ENCODE measurements at regions not wholly inside any gene's neighbourhood (a gene's known extent, or its start where the extent isn't known, plus 50 kb on each side); places are given as distances from the start of the nearest gene placed in this dataset.
"Not testable (repeated sequence)": the region's sequence is repeated elsewhere in the genome, so short reads cannot be mapped to it uniquely, and the experiment has no call there.

DNA sequence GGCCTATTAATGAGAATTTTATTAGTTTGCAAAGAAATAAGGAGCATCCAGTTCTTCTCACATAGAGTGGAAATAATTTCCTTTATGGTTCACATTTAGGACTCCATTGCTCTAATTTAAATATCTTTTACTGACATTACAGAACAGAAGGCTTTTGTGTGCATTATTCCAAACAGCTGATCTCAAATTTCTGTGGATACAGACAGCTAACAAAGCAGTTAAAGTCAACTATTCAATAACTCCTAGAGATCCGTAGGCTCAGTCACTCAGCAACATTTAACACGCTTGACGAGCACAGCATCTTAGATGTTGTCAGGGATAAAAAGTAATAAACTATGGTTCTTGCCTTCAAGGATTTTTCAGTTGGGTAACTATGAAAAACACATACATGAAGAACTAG, 305.8 kb upstream of the SYNCRIP start:
- DNase-seq = no peak

- DNase-seq = no peak
Observed at GRCh38 chr6:85945459-85946185, 302.9 kb upstream of the SYNCRIP start.

DNA sequence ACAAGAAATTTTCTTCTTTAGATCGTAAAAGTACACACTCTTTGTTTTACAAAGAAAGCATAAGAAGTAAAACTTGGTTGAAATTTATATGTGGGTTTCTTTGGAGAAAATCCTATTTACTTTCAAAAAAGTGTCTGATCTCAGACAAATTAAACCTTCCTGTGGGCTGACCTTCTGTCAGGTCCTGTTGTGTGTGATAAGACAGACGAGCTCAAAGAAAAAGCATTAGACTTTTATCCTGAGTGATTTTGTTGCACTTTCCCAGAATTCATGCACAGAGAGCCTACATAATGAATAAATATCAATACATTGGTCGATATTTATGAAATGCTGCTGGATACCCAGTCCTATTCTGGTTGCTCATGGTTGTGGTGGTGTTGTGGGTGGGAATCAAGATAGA, 302.1 kb upstream of the SYNCRIP start:
- no peak for DNase-seq

DNA sequence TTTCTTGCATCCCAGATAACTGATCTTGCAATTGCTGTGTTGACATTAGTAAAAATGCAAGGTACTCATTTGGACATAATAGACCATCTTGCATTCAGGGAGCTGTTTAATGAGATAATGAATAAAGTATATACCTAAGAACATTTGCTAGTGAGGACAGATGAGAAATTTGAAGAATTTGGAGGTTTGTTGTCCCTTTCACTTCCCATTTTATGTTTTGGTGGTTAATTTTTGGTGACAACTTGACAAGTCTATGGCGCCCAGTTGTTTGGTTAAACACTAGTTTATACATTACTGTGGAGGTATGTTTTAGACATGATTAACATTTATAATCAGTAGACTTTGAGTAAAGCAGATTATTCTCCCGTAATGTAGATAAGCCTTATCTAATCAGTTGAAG, 300.2 kb upstream of the SYNCRIP start:
- DNase-seq = no peak

DNA sequence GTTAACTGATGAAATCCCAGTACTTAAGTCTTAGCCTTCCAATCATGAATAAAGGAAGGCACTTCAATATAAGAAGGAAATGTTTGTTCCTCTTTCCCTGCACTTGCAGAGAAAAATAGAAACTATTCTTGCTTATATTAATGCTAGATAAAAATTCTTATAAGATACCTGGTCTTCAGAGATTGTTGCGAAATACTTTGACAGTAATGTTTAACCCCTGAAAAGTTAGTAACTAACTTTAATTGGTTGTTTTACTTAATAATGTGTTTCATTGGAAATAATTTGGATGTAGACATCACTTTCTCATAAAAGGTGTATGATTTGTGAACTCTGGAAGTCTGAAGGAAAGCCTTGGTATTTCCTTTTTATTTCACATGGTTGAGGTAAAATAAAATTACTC, 294.2 kb upstream of the SYNCRIP start:
- no peak for DNase-seq

DNA sequence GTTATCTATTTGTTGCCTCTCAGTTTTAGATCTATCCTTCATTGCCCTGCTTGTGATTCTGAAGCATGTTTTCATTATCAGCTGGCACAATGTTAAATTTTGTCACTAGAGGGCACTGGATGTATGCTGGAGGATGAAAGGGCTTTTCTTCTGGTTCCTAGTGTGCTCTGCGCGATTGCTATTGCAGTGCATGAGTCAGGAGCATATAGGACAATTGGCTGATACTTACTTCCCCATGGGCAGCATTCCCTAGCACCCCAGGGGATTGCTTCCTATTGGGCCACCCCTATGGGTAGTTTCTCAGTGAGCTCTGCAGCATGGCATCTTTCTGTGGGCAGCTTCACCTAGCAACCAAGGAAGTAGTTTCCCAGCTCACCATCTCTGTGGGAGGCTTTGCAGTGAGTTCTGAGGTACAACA, 280.3 kb upstream of the SYNCRIP start:
- DNase-seq = peak; percentile 40

- no peak for DNase-seq
Observed at GRCh38 chr6:85920782-85921181, 278.1 kb upstream of the SYNCRIP start.

- no peak for DNase-seq
Observed at GRCh38 chr6:85917522-85917921, 274.8 kb upstream of the SYNCRIP start.

- no peak for DNase-seq
Observed at GRCh38 chr6:85913001-85913400, 270.3 kb upstream of the SYNCRIP start.

DNA sequence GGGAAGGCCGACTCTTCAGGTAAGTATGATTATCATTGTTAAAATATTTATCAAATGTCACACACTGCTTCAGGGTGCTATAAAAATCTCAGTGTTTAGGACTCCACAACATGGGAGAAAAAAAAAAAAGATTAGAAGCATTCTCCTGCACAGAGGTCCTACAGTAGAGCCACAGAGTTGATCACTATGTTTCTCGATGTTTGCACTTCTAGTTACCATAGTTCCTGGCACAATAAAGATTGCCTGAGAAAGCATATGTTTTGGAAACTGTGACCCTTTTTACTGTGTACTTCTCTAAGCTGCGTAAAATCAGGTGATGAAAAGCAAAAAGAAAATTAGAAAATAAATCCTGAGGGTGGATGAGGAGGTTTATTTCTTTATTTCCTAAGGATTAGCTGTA, 269.9 kb upstream of the SYNCRIP start:
- DNase-seq = no peak

GRCh38 chr6:85911067-85911466, 268.4 kb upstream of the SYNCRIP start:
- no peak for DNase-seq

- not testable (repeated sequence) for DNase-seq
Observed at GRCh38 chr6:85908120-85908519, 265.4 kb upstream of the SYNCRIP start.

DNA sequence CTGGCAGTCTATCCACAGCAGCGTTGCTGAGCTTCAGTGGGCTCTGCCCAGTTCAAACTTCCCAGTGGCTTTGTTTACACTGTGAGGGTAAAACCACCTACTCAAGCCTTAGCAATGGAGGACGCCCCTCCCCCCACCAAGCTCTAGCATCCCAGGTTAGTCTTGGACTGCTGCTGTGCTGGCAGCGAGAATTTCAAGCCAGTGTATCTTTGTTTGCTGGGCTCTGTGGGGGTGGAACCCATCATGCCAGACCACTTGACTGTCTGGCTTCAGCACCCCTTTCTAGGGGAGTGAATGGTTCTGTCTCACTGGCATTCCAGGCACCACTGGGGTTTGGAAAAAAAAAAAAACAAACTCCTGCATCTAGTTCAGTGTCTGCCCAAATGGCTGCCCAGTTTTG, 249.7 kb upstream of the SYNCRIP start:
- DNase-seq = no peak

DNA sequence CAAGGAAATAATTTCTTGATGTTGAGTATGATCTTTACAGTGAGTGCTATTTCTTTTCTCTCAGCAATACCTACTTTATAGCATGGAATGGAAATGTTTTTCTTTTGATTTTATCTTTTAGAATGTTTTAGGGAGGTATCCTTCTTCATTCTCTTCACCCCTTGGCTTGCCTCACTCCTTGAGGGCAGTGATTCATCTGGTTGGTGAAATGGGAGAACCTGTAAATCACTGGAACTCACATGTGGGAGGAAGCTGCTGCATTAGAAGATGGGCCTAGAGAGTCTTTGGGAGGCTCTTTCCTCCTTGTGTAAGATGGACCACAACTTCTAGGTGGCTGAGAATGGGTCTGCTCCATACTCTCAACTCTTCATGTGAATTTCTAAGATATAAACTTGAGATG, 244.8 kb upstream of the SYNCRIP start:
- DNase-seq = no peak

DNA sequence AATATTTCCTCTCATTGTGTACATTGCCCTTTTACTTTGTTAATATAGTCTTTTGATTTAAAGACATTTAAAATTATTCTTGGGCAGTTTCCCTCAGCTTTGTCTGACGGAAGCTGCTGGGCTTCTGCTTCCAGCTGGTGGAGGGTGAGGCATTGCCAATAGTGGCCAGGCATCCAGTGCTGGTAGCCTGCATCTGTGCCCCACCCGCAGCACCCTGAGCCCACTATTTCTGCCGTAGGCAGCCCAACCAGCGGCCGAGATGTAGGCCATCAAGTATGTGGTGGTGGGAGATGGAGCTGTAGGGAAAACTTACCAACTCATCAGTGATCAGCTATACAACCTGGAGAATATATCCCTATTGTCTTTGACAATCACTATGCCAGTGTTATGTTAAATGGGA, 226.0 kb upstream of the SYNCRIP start:
- no peak for DNase-seq

- no peak for DNase-seq
Observed at GRCh38 chr6:85867595-85867994, 224.9 kb upstream of the SYNCRIP start.

DNA sequence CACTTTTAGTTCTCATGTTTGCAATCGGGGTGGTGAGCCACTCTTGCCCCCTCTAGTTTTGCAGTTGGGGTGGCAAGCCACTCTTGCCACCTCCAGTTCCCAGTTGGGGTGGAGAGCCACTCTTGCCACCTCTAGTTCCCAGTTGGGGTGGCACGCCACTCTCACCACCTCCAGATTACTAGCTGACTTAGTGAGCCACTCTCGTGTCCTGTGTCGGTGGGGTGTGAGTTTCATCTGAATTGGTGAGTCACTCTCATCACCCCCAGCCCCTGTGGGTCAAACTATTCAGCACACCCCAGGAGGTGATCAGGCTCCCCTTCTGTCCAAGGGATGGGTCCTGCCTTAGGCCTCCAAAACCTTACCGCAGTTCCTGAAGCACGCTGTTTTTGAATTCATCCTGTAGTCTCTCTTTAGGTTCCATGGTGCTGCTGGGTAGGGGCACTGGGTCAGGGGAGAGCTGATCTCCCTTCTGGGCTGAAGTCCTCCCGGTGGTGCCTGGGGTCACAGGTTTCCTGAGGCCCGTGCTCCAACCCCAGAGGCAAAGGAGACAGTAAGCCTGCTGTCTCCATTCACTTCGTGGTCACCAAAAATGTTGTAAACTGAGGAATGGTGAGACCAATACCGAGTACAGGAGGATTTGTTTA, 224.2 kb upstream of the SYNCRIP start:
- no peak for DNase-seq

- no peak for DNase-seq
Observed at GRCh38 chr6:85866370-85866730, 223.7 kb upstream of the SYNCRIP start.

GRCh38 chr6:85865420-85866369, 223.0 kb upstream of the SYNCRIP start:
- peak; percentile 44 for DNase-seq

- peak; percentile 17 for DNase-seq
Observed at GRCh38 chr6:85864453-85865401, 222.0 kb upstream of the SYNCRIP start.

GRCh38 chr6:85856235-85856634, 213.5 kb upstream of the SYNCRIP start:
- no peak for DNase-seq
